LNCAP (cell line): ENCODE measurements at regions not wholly inside any gene's neighbourhood (a gene's known extent, or its start where the extent isn't known, plus 50 kb on each side); places are given as distances from the start of the nearest gene placed in this dataset.
A peak's percentile ranks its signal among the peaks of the same experiment; 100 is the strongest.

Source experiments
- CTCF ChIP-seq: fragments of 450-650 bp; IDR thresholded peaks from 2 replicates; pipeline ENCODE4 v1.5.1; 2017; ENCODE audit warnings: mild to moderate bottlenecking

- no peak for TF ChIP-seq CTCF
Measured at GRCh38 chr12:114479831-114480230, 73.9 kb upstream of the TBX5 start.

- TF ChIP-seq CTCF: no peak
Measured at GRCh38 chr12:114478865-114479264, 72.9 kb upstream of the TBX5 start.

GRCh38 chr12:114477989-114478395 lies 72.0 kb upstream of the TBX5 start:
- TF ChIP-seq CTCF: no peak

DNA sequence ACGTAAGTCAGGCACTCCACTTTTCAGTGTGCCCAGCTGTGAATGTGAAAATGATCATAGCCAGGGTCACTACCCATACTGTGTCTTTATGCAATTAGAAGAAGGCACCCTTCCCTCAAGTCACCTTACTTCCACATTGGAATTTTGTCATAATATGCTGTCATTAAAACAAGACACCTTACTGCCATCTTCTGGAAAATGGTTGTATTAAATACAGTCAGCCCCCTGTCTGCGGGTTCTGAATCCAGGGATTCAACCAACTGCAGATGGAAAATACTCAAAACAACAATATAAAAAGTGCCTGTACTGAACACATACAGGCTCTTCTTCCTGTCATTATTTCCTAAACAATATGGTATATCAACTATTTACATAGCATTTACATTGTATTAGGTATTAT lies 70.2 kb upstream of the TBX5 start:
- TF ChIP-seq CTCF: peak; percentile 58

DNA sequence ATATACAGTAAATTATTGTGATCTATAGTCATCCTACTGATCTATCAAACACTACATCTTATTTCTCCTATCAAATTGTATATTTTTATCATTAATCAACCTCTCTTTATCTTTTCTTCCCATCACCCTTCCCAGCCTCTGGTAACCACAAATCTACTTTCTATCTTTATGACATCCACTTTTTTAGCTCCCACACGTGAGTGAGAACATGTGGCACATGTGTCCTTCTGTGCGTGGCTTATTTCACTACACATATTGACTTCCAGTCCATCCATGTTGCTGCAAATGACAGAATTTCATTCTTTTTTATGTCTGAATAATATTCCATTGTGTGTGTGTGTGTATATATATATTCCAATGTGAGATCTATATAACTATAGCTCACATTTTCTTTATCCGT lies 67.8 kb upstream of the TBX5 start:
- no peak for TF ChIP-seq CTCF

DNA sequence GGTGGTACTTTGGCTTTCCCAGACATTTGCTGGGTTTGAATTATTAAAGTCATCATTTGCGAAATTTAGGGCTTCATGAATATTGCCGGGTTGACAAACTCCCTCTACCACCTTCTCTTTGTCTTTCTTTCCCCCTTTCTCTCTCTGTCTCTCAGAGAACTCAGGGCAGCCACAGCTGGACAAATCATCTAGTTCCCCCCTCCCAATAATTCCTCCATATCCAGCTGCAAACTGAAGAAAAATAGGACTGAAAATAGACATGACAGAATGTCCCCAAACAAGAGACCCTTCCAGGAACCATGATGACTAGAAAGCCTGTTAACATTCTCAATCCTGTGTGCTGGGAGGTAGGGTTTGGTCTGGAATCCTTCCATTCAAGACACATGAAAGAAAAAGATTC lies 67.1 kb upstream of the TBX5 start:
- TF ChIP-seq CTCF: no peak

- no peak for TF ChIP-seq CTCF
Measured at GRCh38 chr12:114457620-114458019, 51.7 kb upstream of the TBX5 start.
